ENCODE measurements at regions not wholly inside any gene's neighbourhood (a gene's known extent, or its start where the extent isn't known, plus 50 kb on each side); places are given as distances from the start of the nearest gene placed in this dataset.

- no peaks in the 10 kb centered on the region for H3K4me1 ChIP-seq
- H3K27me3 ChIP-seq = no peaks in the 10 kb centered on the region
- H3K4me3 ChIP-seq (ENCODE audit: low read depth, low read length) = no peak overlapping the region
- H3K9me3 ChIP-seq = no peaks in the 10 kb centered on the region
- TF ChIP-seq CTCF (IDR thresholded peaks at IDR 0.05; ENCODE audit: low read depth, low read length) = no peak
- no peak for DNase-seq
- no peaks in the 10 kb centered on the region for H3K36me3 ChIP-seq
These were observed 646.8 kb upstream of the WWC1 start for GRCh38 chr5:167644619-167645018.

- no peaks in the 10 kb centered on the region for H3K36me3 ChIP-seq
- no peaks in the 10 kb centered on the region for H3K4me1 ChIP-seq
- H3K9me3 ChIP-seq = no peaks in the 10 kb centered on the region
- TF ChIP-seq CTCF (IDR thresholded peaks at IDR 0.05; ENCODE audit: low read depth, low read length) = no peak
- H3K4me3 ChIP-seq (ENCODE audit: low read depth, low read length) = no peak overlapping the region
- no peak for DNase-seq
- H3K27me3 ChIP-seq = no peaks in the 10 kb centered on the region
These were observed 642.0 kb upstream of the WWC1 start for GRCh38 chr5:167649471-167649870.

- Histone ChIP-seq H3K27me3 (no peaks in the 10 kb centered on the region), H3K36me3 (no peaks in the 10 kb centered on the region), H3K4me3 (ENCODE audit: low read depth, low read length) (no peak overlapping the region), H3K4me1 (no peaks in the 10 kb centered on the region), H3K9me3 (no peaks in the 10 kb centered on the region)
- DNase-seq = no peak
- no peak for TF ChIP-seq CTCF (IDR thresholded peaks at IDR 0.05; ENCODE audit: low read depth, low read length)
These were observed 638.8 kb upstream of the WWC1 start for GRCh38 chr5:167652690-167653089.

- Histone ChIP-seq H3K9me3 (no peaks in the 10 kb centered on the region), H3K4me1 (no peaks in the 10 kb centered on the region), H3K4me3 (ENCODE audit: low read depth, low read length) (no peak overlapping the region), H3K36me3 (no peaks in the 10 kb centered on the region), H3K27me3 (no peaks in the 10 kb centered on the region)
- no peak for DNase-seq
- no peak for TF ChIP-seq CTCF (IDR thresholded peaks at IDR 0.05; ENCODE audit: low read depth, low read length)
These were observed 637.8 kb upstream of the WWC1 start for GRCh38 chr5:167653645-167654106.

GRCh38 chr5:167657016-167657415 lies 634.4 kb upstream of the WWC1 start:
- no peaks in the 10 kb centered on the region for H3K36me3 ChIP-seq
- no peak for DNase-seq
- H3K4me1 ChIP-seq = no peaks in the 10 kb centered on the region
- no peak overlapping the region for H3K4me3 ChIP-seq (ENCODE audit: low read depth, low read length)
- H3K9me3 ChIP-seq = no peaks in the 10 kb centered on the region
- H3K27me3 ChIP-seq = no peaks in the 10 kb centered on the region
- TF ChIP-seq CTCF (IDR thresholded peaks at IDR 0.05; ENCODE audit: low read depth, low read length) = no peak

- no peak for TF ChIP-seq CTCF (IDR thresholded peaks at IDR 0.05; ENCODE audit: low read depth, low read length)
- Histone ChIP-seq H3K9me3 (no peaks in the 10 kb centered on the region), H3K27me3 (no peaks in the 10 kb centered on the region), H3K4me3 (ENCODE audit: low read depth, low read length) (no peak overlapping the region), H3K4me1 (no peaks in the 10 kb centered on the region), H3K36me3 (no peaks in the 10 kb centered on the region)
- DNase-seq = no peak
These were observed 632.6 kb upstream of the WWC1 start for GRCh38 chr5:167658889-167659288.

All from BE2C (cell line).